ENCODE measurements at regions not wholly inside any gene's neighbourhood (a gene's known extent, or its start where the extent isn't known, plus 50 kb on each side); places are given as distances from the start of the nearest gene placed in this dataset.
A peak's percentile ranks its signal among the peaks of the same experiment; 100 is the strongest.

GRCh38 chr10:120683454-120683853 is 167.7 kb upstream of the WDR11 start:
- Mint-ChIP-seq H3K4me1 (no peaks in the 10 kb centered on the region), H3K27ac (no peak overlapping the region), H3K4me3 (no peak overlapping the region), H3K27me3 (no peaks in the 10 kb centered on the region), H3K36me3 (ENCODE audit: low read depth) (no peaks in the 10 kb centered on the region)
- ATAC-seq (no peak), DNase-seq (no peak)
- no peaks in the 10 kb centered on the region for H3K9me3 ChIP-seq (ENCODE audit: control insufficient read depth, low read length, poor library complexity, severe bottlenecking)

GRCh38 chr10:120684226-120684625 is 166.9 kb upstream of the WDR11 start:
- no peaks in the 10 kb centered on the region for H3K36me3 Mint-ChIP-seq (ENCODE audit: low read depth)
- DNase-seq = no peak
- H3K27ac Mint-ChIP-seq = no peak overlapping the region
- no peaks in the 10 kb centered on the region for H3K9me3 ChIP-seq (ENCODE audit: control insufficient read depth, low read length, poor library complexity, severe bottlenecking)
- H3K4me1 Mint-ChIP-seq = no peaks in the 10 kb centered on the region
- no peaks in the 10 kb centered on the region for H3K27me3 Mint-ChIP-seq
- H3K4me3 Mint-ChIP-seq = no peak overlapping the region
- ATAC-seq = no peak

DNA sequence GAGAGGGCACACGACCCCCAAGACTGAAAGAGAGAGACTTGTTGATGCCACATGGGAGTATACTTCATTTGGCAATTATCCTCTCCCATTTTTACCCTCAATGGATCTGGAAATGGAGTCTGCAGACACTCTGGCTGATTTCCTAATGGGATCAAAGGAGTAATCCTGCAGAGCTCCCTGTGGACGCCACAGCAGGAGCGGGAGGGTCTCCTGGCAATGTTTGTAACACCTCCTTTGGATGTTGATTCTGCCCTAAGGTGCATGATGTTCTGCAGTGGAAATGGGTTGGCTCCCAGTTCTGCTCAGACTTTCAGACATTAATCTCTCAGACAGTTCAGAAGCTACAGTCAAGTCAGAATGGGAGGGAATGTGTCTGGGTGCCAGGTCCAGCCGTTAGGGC is 166.0 kb upstream of the WDR11 start:
- no peak for DNase-seq
- no peak overlapping the region for H3K27ac Mint-ChIP-seq

GRCh38 chr10:120688928-120689327 is 162.2 kb upstream of the WDR11 start:
- H3K36me3 Mint-ChIP-seq (ENCODE audit: low read depth) = no peaks in the 10 kb centered on the region
- ATAC-seq (no peak), DNase-seq (no peak)
- H3K9me3 ChIP-seq (ENCODE audit: control insufficient read depth, low read length, poor library complexity, severe bottlenecking) = no peaks in the 10 kb centered on the region
- H3K27ac Mint-ChIP-seq = no peak overlapping the region
- no peak overlapping the region for H3K4me3 Mint-ChIP-seq
- no peaks in the 10 kb centered on the region for H3K27me3 Mint-ChIP-seq
- H3K4me1 Mint-ChIP-seq = peaks cover 2% of the 10 kb centered on the region

More for the DNA sequence above, 166.0 kb upstream of the WDR11 start:
- H3K36me3 Mint-ChIP-seq (ENCODE audit: low read depth) = no peaks in the 10 kb centered on the region
- H3K4me3 Mint-ChIP-seq = no peak overlapping the region
- no peaks in the 10 kb centered on the region for H3K27me3 Mint-ChIP-seq
- no peaks in the 10 kb centered on the region for H3K9me3 ChIP-seq (ENCODE audit: control insufficient read depth, low read length, poor library complexity, severe bottlenecking)
- no peak for ATAC-seq
- H3K4me1 Mint-ChIP-seq = no peaks in the 10 kb centered on the region

- Mint-ChIP-seq H3K4me3 (no peak overlapping the region), H3K36me3 (ENCODE audit: low read depth) (no peaks in the 10 kb centered on the region), H3K27ac (no peak overlapping the region), H3K4me1 (peaks cover 2% of the 10 kb centered on the region), H3K27me3 (no peaks in the 10 kb centered on the region)
- no peaks in the 10 kb centered on the region for H3K9me3 ChIP-seq (ENCODE audit: control insufficient read depth, low read length, poor library complexity, severe bottlenecking)
- DNase-seq (no peak), ATAC-seq (no peak)
These were observed 161.2 kb upstream of the WDR11 start for GRCh38 chr10:120689777-120690529.

GRCh38 chr10:120691625-120692024 is 159.5 kb upstream of the WDR11 start:
- H3K4me3 Mint-ChIP-seq = peak overlapping the region; percentile 32
- H3K27me3 Mint-ChIP-seq = no peaks in the 10 kb centered on the region
- H3K27ac Mint-ChIP-seq = no peak overlapping the region
- DNase-seq = no peak
- ATAC-seq = no peak
- H3K4me1 Mint-ChIP-seq = peaks cover 2% of the 10 kb centered on the region
- H3K36me3 Mint-ChIP-seq (ENCODE audit: low read depth) = no peaks in the 10 kb centered on the region
- H3K9me3 ChIP-seq (ENCODE audit: control insufficient read depth, low read length, poor library complexity, severe bottlenecking) = no peaks in the 10 kb centered on the region

GRCh38 chr10:120700426-120700825 is 150.7 kb upstream of the WDR11 start:
- H3K4me3 Mint-ChIP-seq = no peak overlapping the region
- H3K36me3 Mint-ChIP-seq (ENCODE audit: low read depth) = no peaks in the 10 kb centered on the region
- ATAC-seq (no peak), DNase-seq (no peak)
- H3K9me3 ChIP-seq (ENCODE audit: control insufficient read depth, low read length, poor library complexity, severe bottlenecking) = no peaks in the 10 kb centered on the region
- no peak overlapping the region for H3K27ac Mint-ChIP-seq
- no peaks in the 10 kb centered on the region for H3K27me3 Mint-ChIP-seq
- H3K4me1 Mint-ChIP-seq = no peaks in the 10 kb centered on the region

- no peaks in the 10 kb centered on the region for H3K36me3 Mint-ChIP-seq (ENCODE audit: low read depth)
- no peak overlapping the region for H3K4me3 Mint-ChIP-seq
- ATAC-seq (no peak), DNase-seq (no peak)
- no peaks in the 10 kb centered on the region for H3K27me3 Mint-ChIP-seq
- H3K4me1 Mint-ChIP-seq = no peaks in the 10 kb centered on the region
- H3K27ac Mint-ChIP-seq = no peak overlapping the region
- no peaks in the 10 kb centered on the region for H3K9me3 ChIP-seq (ENCODE audit: control insufficient read depth, low read length, poor library complexity, severe bottlenecking)
These were observed 149.8 kb upstream of the WDR11 start for GRCh38 chr10:120701381-120701780.

DNA sequence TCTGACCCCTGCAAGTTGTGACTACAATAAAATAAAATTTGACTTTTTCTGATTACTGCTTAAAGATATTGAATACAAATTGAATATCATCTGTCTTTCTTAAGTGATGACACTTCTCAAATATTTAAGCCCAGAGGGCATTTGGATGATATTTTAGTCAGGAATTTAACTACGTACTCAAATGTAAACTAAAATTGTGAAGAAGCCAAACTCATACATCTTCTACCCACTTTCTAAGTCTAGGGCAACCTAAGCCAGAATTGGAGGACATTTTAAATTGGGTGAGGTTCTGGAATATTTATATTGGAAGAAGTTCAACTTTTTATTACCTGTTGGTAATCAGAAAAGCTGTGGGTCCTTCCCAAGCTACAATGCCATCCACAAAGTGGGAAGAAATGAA is 149.1 kb upstream of the WDR11 start:
- no peak overlapping the region for H3K27ac Mint-ChIP-seq
- H3K4me1 Mint-ChIP-seq = no peaks in the 10 kb centered on the region
- H3K27me3 Mint-ChIP-seq = no peaks in the 10 kb centered on the region
- H3K36me3 Mint-ChIP-seq (ENCODE audit: low read depth) = no peaks in the 10 kb centered on the region
- ATAC-seq (no peak), DNase-seq (no peak)
- no peaks in the 10 kb centered on the region for H3K9me3 ChIP-seq (ENCODE audit: control insufficient read depth, low read length, poor library complexity, severe bottlenecking)
- H3K4me3 Mint-ChIP-seq = no peak overlapping the region

- ATAC-seq (no peak), DNase-seq (no peak)
- Mint-ChIP-seq H3K4me1 (no peaks in the 10 kb centered on the region), H3K4me3 (no peak overlapping the region), H3K27me3 (no peaks in the 10 kb centered on the region), H3K27ac (no peak overlapping the region), H3K36me3 (ENCODE audit: low read depth) (no peaks in the 10 kb centered on the region)
- H3K9me3 ChIP-seq (ENCODE audit: control insufficient read depth, low read length, poor library complexity, severe bottlenecking) = no peaks in the 10 kb centered on the region
These were observed 145.9 kb upstream of the WDR11 start for GRCh38 chr10:120705309-120705708.

- no peaks in the 10 kb centered on the region for H3K9me3 ChIP-seq (ENCODE audit: control insufficient read depth, low read length, poor library complexity, severe bottlenecking)
- peaks cover 3% of the 10 kb centered on the region for H3K4me1 Mint-ChIP-seq
- H3K27me3 Mint-ChIP-seq = peaks cover 15% of the 10 kb centered on the region
- H3K27ac Mint-ChIP-seq = no peak overlapping the region
- H3K36me3 Mint-ChIP-seq (ENCODE audit: low read depth) = no peaks in the 10 kb centered on the region
- no peak for ATAC-seq
- H3K4me3 Mint-ChIP-seq = no peak overlapping the region
- no peak for DNase-seq
These were observed 141.1 kb upstream of the WDR11 start for GRCh38 chr10:120710076-120710475.

DNA sequence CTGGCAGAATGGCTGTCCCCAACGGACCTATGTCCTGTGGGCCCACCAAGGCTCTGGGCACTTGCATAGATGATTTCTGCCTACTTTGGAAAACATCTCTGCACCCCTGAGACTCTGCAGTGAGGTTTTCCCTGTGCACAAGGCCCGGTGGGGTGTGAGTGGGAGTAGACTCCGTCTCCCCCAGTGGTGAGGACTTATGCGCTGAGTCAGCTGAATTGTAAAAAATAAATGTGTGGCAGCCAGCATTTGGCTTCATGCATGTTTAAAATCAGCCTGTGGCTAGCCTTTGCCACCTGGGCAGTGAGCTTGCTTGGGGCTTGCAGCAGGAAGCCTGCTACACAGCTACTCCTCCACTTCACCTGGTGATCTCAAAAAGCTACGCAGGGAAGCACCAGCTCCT is 139.3 kb upstream of the WDR11 start:
- Mint-ChIP-seq H3K27ac (no peak overlapping the region), H3K4me3 (no peak overlapping the region), H3K36me3 (ENCODE audit: low read depth) (no peaks in the 10 kb centered on the region), H3K27me3 (peaks cover 15% of the 10 kb centered on the region), H3K4me1 (peaks cover 3% of the 10 kb centered on the region)
- ATAC-seq (no peak), DNase-seq (no peak)
- H3K9me3 ChIP-seq (ENCODE audit: control insufficient read depth, low read length, poor library complexity, severe bottlenecking) = no peaks in the 10 kb centered on the region

- peaks cover 15% of the 10 kb centered on the region for H3K27me3 Mint-ChIP-seq
- ATAC-seq = no peak
- peaks cover 3% of the 10 kb centered on the region for H3K4me1 Mint-ChIP-seq
- H3K9me3 ChIP-seq (ENCODE audit: control insufficient read depth, low read length, poor library complexity, severe bottlenecking) = no peaks in the 10 kb centered on the region
- no peak overlapping the region for H3K4me3 Mint-ChIP-seq
- no peak for DNase-seq
- no peaks in the 10 kb centered on the region for H3K36me3 Mint-ChIP-seq (ENCODE audit: low read depth)
- no peak overlapping the region for H3K27ac Mint-ChIP-seq
These were observed 137.5 kb upstream of the WDR11 start for GRCh38 chr10:120713573-120714205.

DNA sequence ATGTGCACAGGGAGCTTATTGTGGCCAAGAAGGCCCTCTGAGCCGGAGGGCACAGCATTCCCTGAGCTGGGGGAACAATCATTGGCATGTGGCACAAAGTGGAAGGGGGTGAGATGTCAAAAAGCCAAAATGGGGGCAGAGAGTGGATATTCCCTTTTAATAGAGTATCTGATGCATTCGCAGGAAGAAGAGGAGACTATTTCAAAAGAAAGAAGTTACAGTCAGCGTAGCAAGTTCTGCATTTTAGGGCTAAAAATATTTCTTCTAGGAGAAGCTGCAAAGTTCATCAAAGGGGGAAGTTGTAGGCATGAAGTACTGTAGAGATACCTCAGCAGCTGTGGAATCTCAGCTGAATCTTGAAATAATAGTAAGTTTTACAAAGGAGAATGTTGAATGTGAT is 136.0 kb upstream of the WDR11 start:
- DNase-seq = no peak
- Mint-ChIP-seq H3K4me3 (no peak overlapping the region), H3K27ac (no peak overlapping the region), H3K4me1 (peaks cover 3% of the 10 kb centered on the region), H3K36me3 (ENCODE audit: low read depth) (no peaks in the 10 kb centered on the region), H3K27me3 (peaks cover 15% of the 10 kb centered on the region)
- no peak for ATAC-seq
- no peaks in the 10 kb centered on the region for H3K9me3 ChIP-seq (ENCODE audit: control insufficient read depth, low read length, poor library complexity, severe bottlenecking)
